H1 (cell line): ENCODE measurements at regions not wholly inside any gene's neighbourhood (a gene's known extent, or its start where the extent isn't known, plus 50 kb on each side); places are given as distances from the start of the nearest gene placed in this dataset.

ENCODE experiments used
- CTCF ChIA-PET: fragments of 300-600 bp; sonication (Branson Sonifier 250); formaldehyde crosslinking; loops from one replicate; lab custom pipeline; 2021; ENCODE audit not compliant: partially characterized antibody; lab: Charles Lee
- POLR2A ChIA-PET: fragments of 300-600 bp; sonication (Branson Sonifier 250); formaldehyde crosslinking; loops from one replicate; lab custom pipeline; 2021; ENCODE audit warnings: inconsistent platforms; ENCODE audit not compliant: partially characterized antibody; lab: Charles Lee
- DNase-seq, 2 experiments: peaks; one replicate each; pipeline versions ENCODE4 v3.0.0 to v3.0.0-alpha.2; 2010 to 2022; ENCODE audit warnings: low spot score in 2 of 2, low read depth in 1 of 2, mixed read lengths in 1 of 2
- FAIRE-seq: peaks from 2 replicates; lab custom pipeline; 2011; peaks lifted over from hg19 to GRCh38; lab: Jason Lieb, UNC
- H2AFZ ChIP-seq: 2 replicates; pipeline ENCODE4 v1.8.1; 2012; ENCODE audit warnings: low read length, inconsistent platforms
- H2AK5ac ChIP-seq: 2 replicates; pipeline ENCODE4 v1.6.1; 2013; ENCODE audit warnings: low read depth, low read length
- H2BK120ac ChIP-seq: replicated peaks from 2 replicates; pipeline ENCODE3; 2013; ENCODE audit warnings: low read depth, low read length, inconsistent platforms
- H2BK12ac ChIP-seq: 2 replicates; pipeline ENCODE4 v1.6.1; 2013; ENCODE audit warnings: low read depth, low read length
- H2BK15ac ChIP-seq: 2 replicates; pipeline ENCODE4 v1.6.1; 2013; ENCODE audit warnings: low read length
- H2BK20ac ChIP-seq: 2 replicates; pipeline ENCODE4 v1.6.1; 2013; ENCODE audit warnings: low read length
- H2BK5ac ChIP-seq: 2 replicates; pipeline ENCODE4 v1.6.1; 2013; ENCODE audit warnings: low read depth, low read length
- H3K14ac ChIP-seq: 2 replicates; pipeline ENCODE4 v1.6.1; 2013; ENCODE audit warnings: inconsistent platforms; ENCODE audit not compliant: insufficient read length
- H3K18ac ChIP-seq: 2 replicates; pipeline ENCODE4 v1.6.1; 2013; ENCODE audit warnings: low read length; ENCODE audit errors: extremely low read depth
- H3K23ac ChIP-seq: 2 replicates; pipeline ENCODE4 v1.6.1; 2013; ENCODE audit warnings: inconsistent platforms; ENCODE audit not compliant: insufficient read length
- H3K23me2 ChIP-seq: 2 replicates; pipeline ENCODE4 v1.6.1; 2013; ENCODE audit warnings: low read depth, low read length
- H3K27ac ChIP-seq: 2 replicates; pipeline ENCODE4 v1.6.1; 2011; ENCODE audit warnings: low read depth, low read length, inconsistent platforms
- H3K27me3 ChIP-seq, 4 experiments: replicated peaks in 1 of 4; 1 replicate in 1 of 4; 2 replicates in 3 of 4; pipeline versions ENCODE4 v1.6.1 to v1.8.1; 2011 to 2013; ENCODE audit warnings: low read length in 3 of 4, mild to moderate bottlenecking in 3 of 4, inconsistent platforms in 2 of 4, mixed read lengths in 2 of 4, moderate library complexity in 1 of 4; ENCODE audit not compliant: control insufficient read depth in 3 of 4, insufficient read depth in 3 of 4; ENCODE audit errors: extremely low read depth in 1 of 4
- H3K36me3 ChIP-seq, 4 experiments: 2 replicates each; pipeline versions ENCODE4 v1.6.1 to v1.8.1; 2011 to 2013; ENCODE audit warnings: mild to moderate bottlenecking in 4 of 4, low read length in 3 of 4, moderate library complexity in 2 of 4, control low read depth in 1 of 4, inconsistent platforms in 1 of 4; ENCODE audit not compliant: insufficient read depth in 4 of 4, control insufficient read depth in 2 of 4
- H3K4ac ChIP-seq: replicated peaks from 2 replicates; pipeline ENCODE3; 2013; ENCODE audit warnings: low read length, low read depth, mixed read lengths, inconsistent platforms; ENCODE audit not compliant: insufficient read length
- H3K4me1 ChIP-seq, 4 experiments: replicated peaks in 1 of 4; 1 replicate in 1 of 4; 2 replicates in 3 of 4; pipeline versions ENCODE4 v1.6.1 to v1.8.1; 2011 to 2013; ENCODE audit warnings: low read length in 3 of 4, inconsistent platforms in 2 of 4, mixed read lengths in 1 of 4; ENCODE audit not compliant: insufficient read depth in 4 of 4, control insufficient read depth in 3 of 4
- H3K4me2 ChIP-seq, 2 experiments: 2 replicates each; pipeline versions ENCODE4 v1.6.1 to v1.8.1; 2011 to 2013; ENCODE audit warnings: low read depth in 2 of 2, low read length in 2 of 2, control low read depth in 1 of 2, inconsistent platforms in 1 of 2, mild to moderate bottlenecking in 1 of 2; ENCODE audit not compliant: insufficient read depth in 1 of 2
- H3K4me3 ChIP-seq, 4 experiments: fragments of 200-600, 300-600 bp in 1 of 4; sonication (generic), shearing (Covaris generic), sonication (Bioruptor Twin) in 1 of 4; 2 replicates each; pipeline versions ENCODE4 v1.5.1 to v1.8.1; 2011 to 2016; ENCODE audit warnings: low read length in 4 of 4, low read depth in 3 of 4, control low read depth in 2 of 4, inconsistent platforms in 2 of 4, mild to moderate bottlenecking in 2 of 4, mixed read lengths in 1 of 4, moderate library complexity in 1 of 4; ENCODE audit not compliant: insufficient read depth in 2 of 4; ENCODE audit errors: extremely low read depth in 1 of 4
- H3K56ac ChIP-seq: replicated peaks from 2 replicates; pipeline ENCODE3; 2013; ENCODE audit warnings: low read depth, mild to moderate bottlenecking, mixed read lengths, low read length, inconsistent platforms; ENCODE audit not compliant: insufficient read length
- H3K79me1 ChIP-seq: 2 replicates; pipeline ENCODE4 v1.6.1; 2013; ENCODE audit warnings: low read depth, low read length, control low read depth
- H3K79me2 ChIP-seq, 2 experiments: 2 replicates each; pipeline versions ENCODE4 v1.6.1 to v1.8.1; 2012 to 2013; ENCODE audit warnings: low read length in 2 of 2, mild to moderate bottlenecking in 2 of 2, inconsistent platforms in 1 of 2; ENCODE audit not compliant: insufficient read depth in 2 of 2, control insufficient read depth in 1 of 2
- H3K9ac ChIP-seq, 4 experiments: replicated peaks in 1 of 4; 1 replicate in 1 of 4; 2 replicates in 3 of 4; pipeline versions ENCODE4 v1.6.1 to v1.8.1; 2011 to 2013; ENCODE audit warnings: low read depth in 3 of 4, low read length in 3 of 4, control low read depth in 2 of 4, mild to moderate bottlenecking in 2 of 4, moderate library complexity in 2 of 4, inconsistent platforms in 1 of 4; ENCODE audit errors: extremely low read depth in 1 of 4
- H3K9me3 ChIP-seq, 2 experiments: 2 replicates each; pipeline versions ENCODE4 v1.6.1 to v1.8.1; 2012 to 2013; ENCODE audit warnings: mild to moderate bottlenecking in 2 of 2, moderate library complexity in 2 of 2, control low read depth in 1 of 2, inconsistent platforms in 1 of 2, low read depth in 1 of 2, low read length in 1 of 2, mixed read lengths in 1 of 2; ENCODE audit not compliant: insufficient read depth in 2 of 2
- H4K20me1 ChIP-seq, 2 experiments: replicated peaks in 1 of 2; 2 replicates each; pipeline versions ENCODE3 to v1.8.1; 2011 to 2013; ENCODE audit warnings: inconsistent platforms in 2 of 2, low read length in 2 of 2, mild to moderate bottlenecking in 1 of 2; ENCODE audit not compliant: insufficient read depth in 2 of 2, control insufficient read depth in 1 of 2
- H4K5ac ChIP-seq: 2 replicates; pipeline ENCODE4 v1.6.1; 2013; ENCODE audit warnings: low read length, low read depth, mixed read lengths, inconsistent platforms; ENCODE audit not compliant: insufficient read length
- H4K8ac ChIP-seq: 2 replicates; pipeline ENCODE4 v1.8.0; 2013; ENCODE audit warnings: mild to moderate bottlenecking, moderate library complexity, low read length, inconsistent platforms; ENCODE audit not compliant: insufficient read depth; ENCODE audit errors: extremely low read depth
- H4K91ac ChIP-seq: replicated peaks from 2 replicates; pipeline ENCODE3; 2013; ENCODE audit warnings: low read length, mixed read lengths, inconsistent platforms; ENCODE audit not compliant: insufficient read length
- TAF7 ChIP-seq: optimal IDR thresholded peaks from 2 replicates; pipeline ENCODE3; 2011; ENCODE audit warnings: low read depth, mild to moderate bottlenecking, inconsistent platforms, low read length, moderate library complexity, borderline replicate concordance
- WGBS, 2 experiments: shearing (Covaris generic) in 1 of 2; methylation state at CpG; one replicate each; pipeline versions ENCODE4 v1.1.6 to v1.1.7; 2013 to 2015; ENCODE audit warnings: low lambda C conversion rate in 2 of 2, mixed read lengths in 2 of 2, inconsistent platforms in 1 of 2, low coverage in 1 of 2, missing lambda C conversion rate in 1 of 2; ENCODE audit not compliant: insufficient replicate concordance in 2 of 2, insufficient coverage in 1 of 2, insufficient read length in 1 of 2; ENCODE audit errors: extremely low coverage in 1 of 2, missing lambda C conversion rate in 1 of 2; 5-methylcytosine and 5-hydroxymethylcytosine counted together

- Histone ChIP-seq H2AK5ac (no peak overlapping the region), H2AFZ (no peak overlapping the region), H4K20me1 (no peaks in the 10 kb centered on the region), H3K9ac (no peak overlapping the region), H2BK12ac (no peak overlapping the region), H3K79me1 (no peaks in the 10 kb centered on the region), H4K91ac (no peak overlapping the region), H3K4me2 (no peak overlapping the region), H2BK20ac (no peak overlapping the region), H3K56ac (no peak overlapping the region), H2BK15ac (no peak overlapping the region), H3K4ac (no peak overlapping the region), H2BK5ac (no peak overlapping the region), H3K27ac (no peak overlapping the region), H3K27me3 (no peaks in the 10 kb centered on the region), H3K18ac (no peak overlapping the region), H2BK120ac (no peak overlapping the region), H3K79me2 (no peaks in the 10 kb centered on the region), H3K23ac (no peak overlapping the region), H3K4me3 (no peak overlapping the region), H3K36me3 (no peaks in the 10 kb centered on the region), H3K23me2 (no peaks in the 10 kb centered on the region), H4K5ac (no peak overlapping the region), H3K4me1 (no peaks in the 10 kb centered on the region; a peak in 2 of 7 replicates), H3K9me3 (no peaks in the 10 kb centered on the region), H3K14ac (no peak overlapping the region), H4K8ac (no peak overlapping the region)
- POLR2A ChIA-PET: interaction anchor here (1.3 kb wide), 1 partner anchor 9 kb away, joined by 4 read pairs; no protein-coding TSS in a partner anchor
- CTCF ChIA-PET: no interaction called here
- no peak for FAIRE-seq
- 87% methylated on average over 22 of the region's 22 CpGs; no CpG with 5 or more reads in 1 of the 2 experiments for WGBS, 2 experiments
- DNase-seq: no peak
- no peak for TF ChIP-seq TAF7
These were observed 83.7 kb upstream of the CTDP1 start for GRCh38 chr18:79595876-79596374.
